Stimulated activated CD4-positive, alpha-beta T cell treated with anti-CD3 and anti-CD28 coated beads, Interleukin-2, amount 100 ng/mL, for 48 hours (primary cell): ENCODE measurements at regions not wholly inside any gene's neighbourhood (a gene's known extent, or its start where the extent isn't known, plus 50 kb on each side); places are given as distances from the start of the nearest gene placed in this dataset.
"Not testable (repeated sequence)": the region's sequence is repeated elsewhere in the genome, so short reads cannot be mapped to it uniquely, and the experiment has no call there.

ENCODE experiments used
- DNase-seq, 2 donors: peaks; one replicate each; pipeline ENCODE4 v3.0.0-alpha.2; 2020

GRCh38 chr7:49486974-49487829 lies 286.2 kb upstream of the VWC2 start:
- no peak for DNase-seq

GRCh38 chr7:49487830-49488140 lies 285.7 kb upstream of the VWC2 start:
- no peak for DNase-seq

DNA sequence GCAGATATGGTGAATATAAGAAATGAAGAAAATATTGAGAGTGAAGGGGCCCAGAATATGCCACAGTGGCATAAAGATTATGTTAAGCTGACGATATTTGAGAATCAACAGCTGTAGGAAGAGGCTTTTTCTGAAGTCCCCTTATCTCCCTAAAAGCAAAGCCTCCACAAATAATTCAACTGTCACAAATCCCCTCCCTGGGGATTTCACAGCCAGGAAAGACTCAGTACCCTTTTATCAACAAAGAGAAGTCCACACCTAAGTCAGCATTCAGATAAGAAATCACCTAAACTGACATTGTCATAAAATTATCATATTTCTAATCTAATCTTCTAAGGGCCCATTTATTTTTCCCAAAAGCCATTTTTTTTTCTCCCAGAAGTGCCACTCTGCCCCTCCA lies 284.9 kb upstream of the VWC2 start:
- no peak for DNase-seq

GRCh38 chr7:49497471-49497870 lies 276.0 kb upstream of the VWC2 start:
- no peak for DNase-seq

DNA sequence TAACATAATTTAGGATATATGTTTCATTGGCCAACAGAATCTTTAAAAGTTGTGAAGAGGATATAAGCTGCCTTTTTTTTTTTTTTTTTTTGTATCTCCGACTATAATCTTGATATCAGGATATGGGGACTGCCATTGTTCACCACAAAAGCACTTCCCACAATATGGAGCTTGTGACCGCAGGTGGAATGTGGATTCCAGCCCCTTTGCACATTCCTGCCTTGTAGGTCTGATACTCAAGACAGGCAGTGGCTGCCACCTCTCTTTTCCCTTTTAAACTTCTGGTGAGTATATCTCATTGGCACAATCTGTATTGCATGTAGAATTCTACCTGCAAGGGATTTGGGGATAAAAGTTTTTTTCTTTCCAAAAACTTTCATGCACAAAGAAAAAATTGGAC lies 272.7 kb upstream of the VWC2 start:
- no peak for DNase-seq

GRCh38 chr7:49507206-49507605 lies 266.2 kb upstream of the VWC2 start:
- DNase-seq, result not testable (repeated sequence)

DNA sequence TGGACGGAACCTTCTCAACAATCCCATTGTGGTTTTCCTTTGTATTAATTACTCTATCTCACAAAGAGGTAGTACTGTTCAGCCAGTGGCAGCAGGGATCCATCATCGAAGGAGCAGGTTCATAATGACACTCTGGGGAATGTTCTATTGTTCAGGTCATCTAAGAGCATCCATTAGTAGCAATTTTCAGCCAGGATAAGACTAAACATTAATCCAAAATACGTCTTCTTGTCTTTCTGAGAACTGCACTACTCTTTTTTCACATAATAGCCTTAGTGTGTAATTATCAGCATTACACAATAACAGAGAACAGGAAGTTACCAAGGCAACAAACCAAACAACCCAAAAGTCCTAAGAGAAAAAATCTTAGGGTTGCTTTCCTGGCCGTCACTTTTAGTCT lies 259.5 kb upstream of the VWC2 start:
- DNase-seq, result no peak

- no peak for DNase-seq
These were observed 252.5 kb upstream of the VWC2 start for GRCh38 chr7:49520951-49521350.

GRCh38 chr7:49522111-49522510 lies 251.3 kb upstream of the VWC2 start:
- DNase-seq, result no peak

DNA sequence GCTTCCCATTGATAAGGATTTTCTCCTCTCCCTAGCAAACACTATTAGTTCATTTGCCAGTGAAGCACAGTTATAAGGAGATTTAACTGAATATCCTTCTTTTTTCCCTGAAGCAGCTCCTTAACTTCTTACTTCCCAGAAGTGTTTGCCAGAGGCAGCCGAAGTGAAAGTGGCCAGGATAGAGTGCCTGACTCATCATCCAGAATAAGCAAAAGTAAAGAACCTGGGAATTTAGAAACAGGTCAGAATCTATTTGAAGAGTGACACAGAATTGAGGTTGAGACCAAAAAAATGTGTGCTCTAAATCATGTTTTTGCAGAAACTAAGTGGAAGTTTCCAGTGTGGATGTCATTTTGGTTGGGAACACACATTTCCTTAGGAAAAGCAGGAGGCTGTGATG lies 249.6 kb upstream of the VWC2 start:
- no peak for DNase-seq

DNA sequence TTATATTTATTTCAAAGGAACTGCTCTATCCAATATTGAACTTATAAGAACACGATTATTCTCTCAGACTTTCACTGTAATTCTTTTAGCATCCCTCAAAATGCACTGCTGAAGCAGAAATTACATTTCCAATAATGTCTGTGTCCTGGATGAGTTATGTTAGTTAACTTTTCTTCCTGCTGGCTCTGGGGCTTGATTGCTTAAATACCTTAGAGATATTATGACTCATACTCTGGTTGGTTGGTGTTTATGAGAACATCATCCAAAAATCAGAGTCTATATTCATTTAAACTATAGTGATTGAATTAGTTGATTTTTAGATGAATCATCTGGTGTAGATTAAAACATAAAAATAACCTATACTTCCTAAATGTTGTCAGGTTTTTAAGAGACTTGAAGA lies 246.3 kb upstream of the VWC2 start:
- no peak for DNase-seq

- DNase-seq, result no peak
These were observed 243.0 kb upstream of the VWC2 start for GRCh38 chr7:49530481-49530880.

DNA sequence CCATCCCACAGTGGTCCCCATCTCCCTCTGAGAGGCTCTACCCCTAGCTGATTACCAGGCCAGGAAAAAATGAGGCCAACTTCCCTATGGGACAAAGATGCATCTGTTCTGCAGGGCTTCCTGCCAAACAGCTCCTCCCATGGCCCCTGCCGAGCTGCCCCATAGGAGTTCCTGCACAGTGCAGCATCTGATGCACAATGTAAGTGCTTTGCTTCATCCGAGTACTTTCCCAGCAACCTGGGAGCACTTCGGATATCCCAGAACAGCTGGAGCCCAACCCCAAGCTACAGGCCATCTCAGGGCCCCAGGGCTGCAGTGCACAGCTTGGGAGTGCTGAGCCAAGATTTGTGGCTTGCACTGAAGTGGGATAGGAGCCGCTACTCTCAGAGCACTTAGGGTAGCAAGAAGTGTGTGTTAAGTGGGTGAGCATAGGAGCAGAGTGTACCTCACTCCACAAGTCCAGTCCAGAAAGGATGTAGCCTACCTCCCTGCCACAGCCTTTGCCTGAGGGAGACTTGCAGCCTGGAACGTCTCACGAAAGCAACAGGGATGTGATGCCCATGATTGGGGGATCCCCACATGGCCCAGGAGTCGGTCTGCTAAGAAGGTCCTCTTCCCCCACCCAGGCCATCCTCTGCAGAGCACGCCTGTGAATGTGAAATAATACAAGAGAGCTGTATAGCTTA lies 209.6 kb upstream of the VWC2 start:
- DNase-seq, result no peak

DNA sequence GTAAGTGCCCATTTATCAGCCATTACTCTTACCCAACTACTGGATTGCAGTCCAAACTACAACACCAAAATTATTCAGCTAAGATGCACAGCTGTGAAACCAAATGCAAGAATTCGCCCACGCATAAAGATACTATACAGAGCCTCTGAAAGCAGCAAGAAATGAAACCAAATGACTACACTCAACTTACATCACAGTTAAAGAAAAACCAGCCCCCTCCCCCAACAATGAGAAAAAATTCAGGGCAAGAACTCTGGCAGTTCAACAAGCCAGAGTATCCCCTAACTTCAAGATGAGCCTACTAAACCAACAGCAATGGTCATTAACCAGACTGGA lies 209.1 kb upstream of the VWC2 start:
- DNase-seq, result no peak

DNA sequence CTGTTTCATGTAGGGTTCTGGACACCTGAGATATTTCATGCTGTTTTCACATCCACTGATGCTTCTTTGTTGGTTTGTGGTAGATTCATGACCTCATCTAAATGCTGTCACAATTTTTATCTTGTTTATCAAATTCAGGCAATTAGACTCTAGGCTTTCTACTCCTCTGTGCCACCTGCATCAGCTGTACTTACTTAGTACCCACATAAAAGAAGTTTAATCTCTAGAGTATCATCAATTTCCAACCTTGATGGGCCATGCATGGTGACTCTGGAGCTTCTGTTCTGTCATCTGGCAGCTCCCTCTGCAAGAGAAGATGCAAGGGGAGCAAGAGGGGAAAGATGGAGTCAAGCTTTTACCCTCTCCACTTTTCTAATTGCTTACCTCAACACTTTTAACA lies 195.9 kb upstream of the VWC2 start:
- no peak for DNase-seq

GRCh38 chr7:49579408-49579807 lies 194.0 kb upstream of the VWC2 start:
- no peak for DNase-seq

GRCh38 chr7:49580000-49580399 lies 193.4 kb upstream of the VWC2 start:
- DNase-seq, result no peak

DNA sequence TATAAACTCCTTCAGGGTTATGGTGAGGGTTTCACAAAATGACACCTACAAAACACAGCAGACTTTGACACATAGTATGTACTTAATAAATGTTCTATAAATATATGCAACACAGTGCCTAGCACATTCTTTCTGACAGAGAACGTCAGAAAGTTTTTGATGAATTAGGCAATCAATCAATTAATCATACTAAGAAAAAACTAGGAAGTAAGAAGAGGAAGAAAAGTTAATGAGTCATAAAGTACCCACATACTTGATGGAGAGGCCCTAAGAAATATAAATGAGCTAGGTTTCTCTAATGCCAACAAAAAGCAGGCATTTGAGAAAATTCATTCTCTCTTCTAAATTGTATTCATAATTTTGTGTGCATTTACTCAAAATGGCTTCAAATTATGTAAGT lies 192.7 kb upstream of the VWC2 start:
- DNase-seq, result no peak

DNA sequence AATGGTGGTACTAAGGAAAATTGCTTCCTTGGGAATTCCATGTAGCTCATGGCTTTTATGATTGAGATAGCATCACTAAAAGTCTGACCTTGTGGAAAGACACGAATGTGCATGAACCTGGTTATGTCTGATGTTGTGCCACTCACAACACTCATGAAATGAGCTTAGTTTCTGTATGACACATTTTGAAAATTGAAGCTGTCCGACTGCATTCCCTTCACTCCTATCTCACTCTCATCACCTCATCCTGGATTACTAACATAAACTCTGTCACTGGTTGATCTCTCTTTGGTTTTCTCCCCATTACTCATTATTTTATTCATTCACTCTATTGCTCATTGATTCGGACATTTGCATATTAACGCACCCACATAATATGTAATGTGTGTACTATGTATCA lies 190.0 kb upstream of the VWC2 start:
- DNase-seq, result no peak

DNA sequence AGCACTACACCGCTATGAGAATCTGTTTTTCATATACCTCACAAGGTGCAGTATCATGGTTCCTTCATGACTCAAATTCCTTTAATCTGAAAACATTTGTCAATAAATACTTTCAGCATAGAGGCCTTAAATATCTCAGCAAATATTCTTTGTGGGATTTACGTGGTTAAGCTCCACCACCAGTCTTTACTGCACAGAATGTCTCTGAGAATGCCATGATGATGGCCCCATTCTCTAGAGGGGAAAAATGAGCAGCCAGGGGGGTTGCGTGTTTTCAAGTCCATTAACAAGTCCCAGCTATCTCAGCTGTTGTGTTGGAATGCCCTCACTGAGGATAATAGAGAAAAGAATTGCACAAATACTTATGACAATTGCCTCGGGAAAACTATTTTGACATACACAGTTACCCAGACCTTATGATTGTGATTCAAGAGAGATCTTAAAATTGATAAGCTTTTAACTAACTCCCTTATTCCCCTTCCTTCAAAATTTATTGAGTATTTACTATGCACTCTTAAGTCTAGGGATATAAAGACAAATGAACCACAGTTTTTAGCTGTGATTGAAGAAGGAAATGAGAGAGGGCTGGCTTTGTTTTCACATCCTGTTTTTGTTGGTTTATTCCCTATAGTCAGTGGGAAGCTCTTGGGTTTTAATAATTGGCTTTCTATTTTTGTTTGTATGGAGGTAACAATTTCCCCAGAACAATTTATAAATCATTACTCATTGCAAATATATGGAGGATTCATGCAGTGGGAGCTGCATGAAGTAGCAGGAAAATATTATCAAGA lies 176.5 kb upstream of the VWC2 start:
- DNase-seq, result no peak

GRCh38 chr7:49597805-49598204 lies 175.6 kb upstream of the VWC2 start:
- no peak for DNase-seq

GRCh38 chr7:49611951-49612350 lies 161.5 kb upstream of the VWC2 start:
- DNase-seq, result no peak

GRCh38 chr7:49613759-49614158 lies 159.7 kb upstream of the VWC2 start:
- no peak for DNase-seq

- DNase-seq, result not testable (repeated sequence)
These were observed 158.5 kb upstream of the VWC2 start for GRCh38 chr7:49614974-49615373.
